ENCODE measurements at regions not wholly inside any gene's neighbourhood (a gene's known extent, or its start where the extent isn't known, plus 50 kb on each side); places are given as distances from the start of the nearest gene placed in this dataset.

- TF ChIP-seq POLR2A (IDR thresholded peaks at IDR 0.05; ENCODE audit: low read depth, low read length) (no peak), CTCF (conservative IDR thresholded peaks at IDR 0.05; ENCODE audit: low read depth, low read length) (no peak), CHD1 (IDR thresholded peaks at IDR 0.05; ENCODE audit: low read depth, low read length) (no peak), CEBPB (IDR thresholded peaks at IDR 0.05; ENCODE audit: low read depth, low read length) (no peak), RAD21 (IDR thresholded peaks at IDR 0.05; ENCODE audit: low read length) (no peak), BHLHE40 (IDR thresholded peaks at IDR 0.05; ENCODE audit: low read depth, low read length) (no peak), USF2 (IDR thresholded peaks at IDR 0.05; ENCODE audit: low read depth, low read length) (no peak), MAFK (IDR thresholded peaks at IDR 0.05; ENCODE audit: low read depth, low read length) (no peak), ELK1 (IDR thresholded peaks at IDR 0.05; ENCODE audit: borderline replicate concordance, low read depth, low read length) (no peak), FOS (IDR thresholded peaks at IDR 0.05; ENCODE audit: low read depth, low read length) (no peak)
Observed at GRCh38 chr3:73298243-73299183, 237.1 kb downstream of the EBLN2 start.
